ENCODE measurements at regions not wholly inside any gene's neighbourhood (a gene's known extent, or its start where the extent isn't known, plus 50 kb on each side); places are given as distances from the start of the nearest gene placed in this dataset.

DNA sequence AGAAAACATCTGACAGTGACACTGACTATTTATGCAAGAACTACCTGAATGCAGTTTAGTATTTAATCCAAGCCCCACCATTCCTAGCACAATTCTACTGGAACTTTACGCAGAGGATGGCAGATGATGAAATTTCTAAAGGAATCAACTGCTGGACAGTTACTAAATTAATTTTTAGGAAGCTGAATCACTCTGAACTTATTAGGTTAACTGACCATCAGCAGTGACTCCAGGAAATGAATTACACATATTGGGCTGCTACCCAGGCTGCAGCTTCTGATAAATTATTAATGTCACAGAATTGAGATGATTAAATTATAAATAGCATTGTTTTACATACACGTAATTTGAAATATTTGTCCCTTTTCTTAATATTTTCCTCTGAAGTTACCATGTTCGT, 250.8 kb downstream of the TMEM182 start:
- TF ChIP-seq, protein P1, sequence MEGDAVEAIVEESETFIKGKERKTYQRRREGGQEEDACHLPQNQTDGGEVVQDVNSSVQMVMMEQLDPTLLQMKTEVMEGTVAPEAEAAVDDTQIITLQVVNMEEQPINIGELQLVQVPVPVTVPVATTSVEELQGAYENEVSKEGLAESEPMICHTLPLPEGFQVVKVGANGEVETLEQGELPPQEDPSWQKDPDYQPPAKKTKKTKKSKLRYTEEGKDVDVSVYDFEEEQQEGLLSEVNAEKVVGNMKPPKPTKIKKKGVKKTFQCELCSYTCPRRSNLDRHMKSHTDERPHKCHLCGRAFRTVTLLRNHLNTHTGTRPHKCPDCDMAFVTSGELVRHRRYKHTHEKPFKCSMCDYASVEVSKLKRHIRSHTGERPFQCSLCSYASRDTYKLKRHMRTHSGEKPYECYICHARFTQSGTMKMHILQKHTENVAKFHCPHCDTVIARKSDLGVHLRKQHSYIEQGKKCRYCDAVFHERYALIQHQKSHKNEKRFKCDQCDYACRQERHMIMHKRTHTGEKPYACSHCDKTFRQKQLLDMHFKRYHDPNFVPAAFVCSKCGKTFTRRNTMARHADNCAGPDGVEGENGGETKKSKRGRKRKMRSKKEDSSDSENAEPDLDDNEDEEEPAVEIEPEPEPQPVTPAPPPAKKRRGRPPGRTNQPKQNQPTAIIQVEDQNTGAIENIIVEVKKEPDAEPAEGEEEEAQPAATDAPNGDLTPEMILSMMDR (conservative IDR thresholded peaks at IDR 0.05): no peak
- no peak for TF ChIP-seq ZFX (IDR thresholded peaks at IDR 0.05)
- H3K27ac ChIP-seq: no peak overlapping the region

DNA sequence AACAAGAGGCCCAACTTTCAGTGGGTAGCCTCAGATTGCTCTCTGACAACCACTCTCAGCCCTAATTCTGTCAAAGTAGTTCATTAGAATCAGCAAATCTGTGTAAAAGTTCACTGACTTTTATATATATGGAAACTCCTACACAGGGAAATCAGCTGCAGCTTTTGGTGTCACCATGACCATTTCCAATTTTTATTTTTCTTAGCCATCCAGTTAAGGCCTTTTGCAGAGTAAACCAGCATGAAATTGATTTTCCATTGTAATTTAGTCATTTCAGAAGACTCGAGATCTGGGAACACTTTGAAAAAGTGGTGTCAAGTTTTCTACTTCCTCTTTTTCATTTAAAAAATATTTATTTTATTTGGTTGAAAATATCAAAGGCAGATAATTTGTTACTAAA, 263.2 kb downstream of the TMEM182 start:
- H3K27ac ChIP-seq: no peak overlapping the region
- TF ChIP-seq, protein P1 (conservative IDR thresholded peaks at IDR 0.05): no peak
- no peak for TF ChIP-seq ZFX (IDR thresholded peaks at IDR 0.05)

DNA sequence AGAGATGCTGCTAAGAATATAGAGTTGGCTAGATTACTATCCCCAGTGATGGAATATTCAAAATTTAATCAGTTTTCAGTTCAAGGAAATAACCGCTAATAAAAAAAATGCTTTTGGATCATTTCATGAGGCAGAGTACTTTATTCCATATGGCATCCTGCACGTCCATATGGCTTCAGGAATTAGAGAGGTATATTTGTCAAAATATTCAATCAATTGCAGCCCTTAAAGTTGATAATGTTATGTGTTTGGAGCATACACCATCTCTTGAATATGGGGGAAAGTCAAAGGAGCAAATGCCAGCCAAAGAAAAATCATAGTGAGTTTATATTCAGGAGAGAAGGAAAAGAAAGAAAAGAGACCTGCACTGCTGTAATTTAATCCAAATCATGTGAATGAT, 266.4 kb downstream of the TMEM182 start:
- no peak for TF ChIP-seq ZFX (IDR thresholded peaks at IDR 0.05)
- TF ChIP-seq, protein P1 (conservative IDR thresholded peaks at IDR 0.05): no peak
- no peak overlapping the region for H3K27ac ChIP-seq

Data from C4-2B (cell line).